Neuronal stem cell (in vitro differentiated cells): ENCODE measurements at regions not wholly inside any gene's neighbourhood (a gene's known extent, or its start where the extent isn't known, plus 50 kb on each side); places are given as distances from the start of the nearest gene placed in this dataset.

Source experiments
- DNase-seq: peaks from one replicate; pipeline ENCODE4 v3.0.0-alpha.2; 2013; ENCODE audit warnings: low spot score
- H2AFZ ChIP-seq: one replicate; pipeline ENCODE4 v1.6.1; 2013; ENCODE audit warnings: mild to moderate bottlenecking, low read length, inconsistent platforms
- H2AK5ac ChIP-seq: 2 replicates; pipeline ENCODE4 v1.6.1; 2013; ENCODE audit warnings: low read depth, mild to moderate bottlenecking, inconsistent platforms, low read length, moderate library complexity, mixed read lengths
- H2BK120ac ChIP-seq: 2 replicates; pipeline ENCODE4 v1.6.1; 2013; ENCODE audit warnings: low read depth, mild to moderate bottlenecking, inconsistent platforms, low read length, moderate library complexity, mixed read lengths
- H2BK12ac ChIP-seq: one replicate; pipeline ENCODE4 v1.6.1; 2013; ENCODE audit warnings: low read length, inconsistent platforms
- H2BK15ac ChIP-seq: 2 replicates; pipeline ENCODE4 v1.6.1; 2013; ENCODE audit warnings: mild to moderate bottlenecking, low read length, inconsistent platforms, mixed read lengths
- H2BK5ac ChIP-seq: one replicate; pipeline ENCODE4 v1.6.1; 2013; ENCODE audit warnings: inconsistent platforms, mild to moderate bottlenecking, low read length, moderate library complexity
- H3K14ac ChIP-seq: one replicate; pipeline ENCODE4 v1.6.1; 2013; ENCODE audit warnings: low read length, inconsistent platforms
- H3K18ac ChIP-seq: 2 replicates; pipeline ENCODE4 v1.6.1; 2013; ENCODE audit warnings: low read length, inconsistent platforms
- H3K23ac ChIP-seq: 2 replicates; pipeline ENCODE4 v1.6.1; 2013; ENCODE audit warnings: low read depth, mild to moderate bottlenecking, mixed read lengths, low read length, inconsistent platforms; ENCODE audit not compliant: poor library complexity
- H3K27ac ChIP-seq: replicated peaks from 3 replicates; pipeline ENCODE4 v1.5.1; 2013; ENCODE audit warnings: low read length, inconsistent platforms
- H3K27me3 ChIP-seq, 3 experiments: 2 replicates each; pipeline ENCODE4 v1.6.1; 2013; ENCODE audit warnings: low read length in 3 of 3, mild to moderate bottlenecking in 2 of 3, inconsistent platforms in 1 of 3, low read depth in 1 of 3, mixed read lengths in 1 of 3, moderate library complexity in 1 of 3; ENCODE audit not compliant: control insufficient read depth in 3 of 3, insufficient read depth in 3 of 3
- H3K36me3 ChIP-seq, 2 donors: replicated peaks in 1 of 2; 2 replicates each; pipeline ENCODE4 v1.6.1; 2013; ENCODE audit warnings: low read length in 2 of 2; ENCODE audit not compliant: control insufficient read depth in 2 of 2, insufficient read depth in 2 of 2
- H3K4ac ChIP-seq: 2 replicates; pipeline ENCODE4 v1.6.1; 2013; ENCODE audit warnings: inconsistent platforms, mild to moderate bottlenecking, low read length, moderate library complexity
- H3K4me1 ChIP-seq, 2 donors: 1 replicate in 1 of 2; 2 replicates in 1 of 2; pipeline ENCODE4 v1.6.1; 2013; ENCODE audit warnings: low read length in 2 of 2, low read depth in 1 of 2; ENCODE audit not compliant: control insufficient read depth in 2 of 2, insufficient read depth in 1 of 2
- H3K4me2 ChIP-seq: one replicate; pipeline ENCODE4 v1.6.1; 2013; ENCODE audit warnings: mild to moderate bottlenecking, low read length, inconsistent platforms; ENCODE audit not compliant: insufficient read depth, poor library complexity, severe bottlenecking
- H3K4me3 ChIP-seq, 2 donors: 2 replicates each; pipeline ENCODE4 v1.5.1; 2013; ENCODE audit warnings: low read length in 2 of 2, mild to moderate bottlenecking in 2 of 2, inconsistent platforms in 1 of 2, moderate library complexity in 1 of 2
- H3K79me1 ChIP-seq: one replicate; pipeline ENCODE4 v1.6.1; 2013; ENCODE audit warnings: low read depth, mild to moderate bottlenecking, inconsistent platforms, low read length, moderate library complexity
- H3K9ac ChIP-seq: one replicate; pipeline ENCODE4 v1.6.1; 2013; ENCODE audit warnings: mild to moderate bottlenecking, low read depth, low read length, inconsistent platforms; ENCODE audit not compliant: poor library complexity
- H3K9me3 ChIP-seq, 2 donors: replicated peaks in 1 of 2; 2 replicates each; pipeline versions ENCODE3 to v1.6.1; 2013; ENCODE audit warnings: low read length in 2 of 2, mild to moderate bottlenecking in 2 of 2, inconsistent platforms in 1 of 2, low read depth in 1 of 2, mixed read lengths in 1 of 2, moderate library complexity in 1 of 2; ENCODE audit not compliant: control insufficient read depth in 2 of 2, insufficient read depth in 1 of 2
- H4K8ac ChIP-seq: one replicate; pipeline ENCODE4 v1.6.1; 2013; ENCODE audit warnings: low read depth, mild to moderate bottlenecking, inconsistent platforms, low read length, moderate library complexity
- H4K91ac ChIP-seq: one replicate; pipeline ENCODE4 v1.6.1; 2013; ENCODE audit warnings: low read length, low read depth, mild to moderate bottlenecking, inconsistent platforms; ENCODE audit not compliant: poor library complexity
- WGBS, 2 donors: extraction: QIAGEN DNeasy Blood & Tissue Kit; methylation state at CpG; one replicate each; pipeline ENCODE4 v1.1.7; 2013; ENCODE audit warnings: missing lambda C conversion rate in 2 of 2, mixed read lengths in 1 of 2; ENCODE audit not compliant: insufficient read length in 2 of 2, insufficient replicate concordance in 1 of 2; ENCODE audit errors: extremely low coverage in 2 of 2; 5-methylcytosine and 5-hydroxymethylcytosine counted together

DNA sequence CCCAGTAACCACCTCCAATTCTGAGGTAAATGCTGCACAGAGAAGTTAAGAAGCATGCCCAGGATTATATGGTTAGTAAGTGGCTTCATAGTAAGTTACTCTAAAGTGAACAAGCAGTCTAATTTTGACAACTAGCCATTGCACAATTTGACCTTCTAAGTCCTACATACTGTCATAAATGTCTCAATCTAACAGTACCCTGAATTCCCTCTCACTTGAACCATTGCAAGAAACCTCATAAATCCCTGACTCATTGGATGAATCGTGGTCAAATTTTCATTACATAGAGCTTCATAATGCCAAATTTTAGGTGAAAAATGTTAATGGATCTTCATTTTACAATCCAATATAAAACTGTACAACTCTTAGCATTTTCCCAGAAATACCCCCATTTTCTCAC, 217.3 kb upstream of the GRIA4 start:
- H3K18ac ChIP-seq, result no peak overlapping the region
- H2BK12ac ChIP-seq, result no peak overlapping the region
- no peak overlapping the region for H2BK15ac ChIP-seq
- no peaks in the 10 kb centered on the region for H3K9me3 ChIP-seq
- no peak overlapping the region for H3K4me2 ChIP-seq
- WGBS, 2 donors, result no CpG with 5 or more reads among the region's 1 CpG
- DNase-seq, result no peak
- H3K4ac ChIP-seq, result no peak overlapping the region
- no peak overlapping the region for H3K27ac ChIP-seq
- H4K8ac ChIP-seq, result no peak overlapping the region
- no peak overlapping the region for H4K91ac ChIP-seq
- no peak overlapping the region for H3K14ac ChIP-seq
- no peaks in the 10 kb centered on the region for H3K27me3 ChIP-seq
- H2AK5ac ChIP-seq, result no peak overlapping the region
- H2BK120ac ChIP-seq, result no peak overlapping the region
- no peaks in the 10 kb centered on the region for H3K79me1 ChIP-seq
- no peak overlapping the region for H3K23ac ChIP-seq
- H2BK5ac ChIP-seq, result no peak overlapping the region
- H3K4me1 ChIP-seq, result no peaks in the 10 kb centered on the region
- H3K4me3 ChIP-seq, result no peak overlapping the region
- H3K36me3 ChIP-seq, result no peaks in the 10 kb centered on the region
- no peak overlapping the region for H2AFZ ChIP-seq
- H3K9ac ChIP-seq, result no peak overlapping the region

DNA sequence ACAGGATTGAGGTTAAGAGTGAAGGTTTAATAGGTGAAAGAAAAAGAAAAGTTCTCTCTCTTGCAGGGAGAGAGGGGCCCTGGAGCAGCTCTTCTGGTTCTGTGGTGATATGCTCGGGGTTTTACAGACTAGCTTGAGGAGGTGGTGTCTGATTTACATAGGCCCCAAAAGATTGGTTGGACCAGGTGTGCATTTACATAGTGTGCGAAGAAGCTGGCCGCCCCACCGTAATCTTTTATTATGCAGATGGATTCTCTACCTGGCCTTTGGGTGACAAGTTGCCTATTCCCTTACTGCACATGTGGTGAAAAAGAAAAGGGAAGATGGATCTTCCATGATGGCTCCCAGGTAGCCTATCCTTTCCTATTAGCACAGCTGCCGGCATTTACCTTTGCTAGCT, 219.9 kb upstream of the GRIA4 start:
- no peak overlapping the region for H2BK12ac ChIP-seq
- no peak overlapping the region for H3K27ac ChIP-seq
- no peak overlapping the region for H2BK120ac ChIP-seq
- H3K18ac ChIP-seq, result no peak overlapping the region
- DNase-seq, result no peak
- no peak overlapping the region for H2BK5ac ChIP-seq
- peak overlapping the region; percentile 3 for H2AFZ ChIP-seq
- H2BK15ac ChIP-seq, result no peak overlapping the region
- H3K9ac ChIP-seq, result no peak overlapping the region
- H4K8ac ChIP-seq, result no peak overlapping the region
- H4K91ac ChIP-seq, result no peak overlapping the region
- no peak overlapping the region for H3K23ac ChIP-seq
- no peaks in the 10 kb centered on the region for H3K4me1 ChIP-seq
- H3K9me3 ChIP-seq, result no peaks in the 10 kb centered on the region
- H3K4me3 ChIP-seq, result no peak overlapping the region
- no peaks in the 10 kb centered on the region for H3K27me3 ChIP-seq
- H3K79me1 ChIP-seq, result no peaks in the 10 kb centered on the region
- no peak overlapping the region for H3K4ac ChIP-seq
- H3K4me2 ChIP-seq, result no peak overlapping the region
- no CpG with 5 or more reads among the region's 5 CpGs for WGBS, 2 donors
- H3K14ac ChIP-seq, result no peak overlapping the region
- no peaks in the 10 kb centered on the region for H3K36me3 ChIP-seq
- H2AK5ac ChIP-seq, result no peak overlapping the region

DNA sequence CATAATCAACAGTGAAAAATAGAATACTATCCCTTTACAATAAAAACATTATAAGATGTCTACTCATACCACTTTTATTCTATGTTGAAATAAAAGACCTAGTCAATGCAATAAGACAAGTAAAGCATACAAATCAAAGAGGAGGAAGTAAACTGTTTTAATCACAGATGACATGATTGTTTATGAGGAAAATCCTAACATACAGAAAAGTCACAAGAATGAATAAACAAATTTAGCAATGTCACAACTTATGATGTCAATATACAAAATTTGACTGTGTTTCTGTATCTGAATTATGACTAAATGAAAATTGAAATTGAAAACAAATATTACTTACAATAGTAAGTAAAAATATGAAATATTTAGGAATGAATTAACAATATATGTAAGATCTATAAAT, 221.9 kb upstream of the GRIA4 start:
- no peak overlapping the region for H3K23ac ChIP-seq
- no peak overlapping the region for H3K4ac ChIP-seq
- H3K27me3 ChIP-seq, result no peaks in the 10 kb centered on the region
- no peak overlapping the region for H3K27ac ChIP-seq
- H3K4me2 ChIP-seq, result no peak overlapping the region
- H4K8ac ChIP-seq, result no peak overlapping the region
- no peak overlapping the region for H3K18ac ChIP-seq
- H2BK120ac ChIP-seq, result no peak overlapping the region
- no peak overlapping the region for H4K91ac ChIP-seq
- H3K79me1 ChIP-seq, result no peaks in the 10 kb centered on the region
- H2BK5ac ChIP-seq, result no peak overlapping the region
- no peak overlapping the region for H2BK15ac ChIP-seq
- no peak overlapping the region for H3K14ac ChIP-seq
- no peaks in the 10 kb centered on the region for H3K9me3 ChIP-seq
- no peaks in the 10 kb centered on the region for H3K4me1 ChIP-seq
- no peak overlapping the region for H2AK5ac ChIP-seq
- no peak for DNase-seq
- no peak overlapping the region for H2BK12ac ChIP-seq
- H3K4me3 ChIP-seq, result no peak overlapping the region
- no peak overlapping the region for H3K9ac ChIP-seq
- no peak overlapping the region for H2AFZ ChIP-seq
- no peaks in the 10 kb centered on the region for H3K36me3 ChIP-seq

DNA sequence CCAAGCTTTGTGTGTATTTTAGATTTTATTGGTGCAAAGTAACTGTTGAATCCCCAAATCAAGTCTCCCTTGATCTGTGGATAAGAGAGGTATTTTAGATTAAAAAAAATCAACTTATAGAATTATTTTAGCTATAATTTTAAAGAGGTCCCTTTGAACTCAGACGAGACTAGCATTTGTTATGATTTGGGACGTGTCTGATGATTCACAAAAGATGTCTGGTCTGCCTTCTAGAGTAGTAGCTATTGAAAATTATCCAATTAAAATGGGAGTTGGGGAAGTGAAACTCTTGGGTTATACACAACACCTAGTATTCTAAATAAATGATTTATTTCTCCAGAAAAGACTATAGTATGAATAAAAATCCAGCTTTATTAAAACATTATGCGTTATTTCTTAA, 227.9 kb upstream of the GRIA4 start:
- no peak overlapping the region for H2BK12ac ChIP-seq
- no peak overlapping the region for H3K27ac ChIP-seq
- H3K4me1 ChIP-seq, result no peaks in the 10 kb centered on the region
- H2AK5ac ChIP-seq, result no peak overlapping the region
- no peak overlapping the region for H3K18ac ChIP-seq
- no peak overlapping the region for H2BK120ac ChIP-seq
- H3K4ac ChIP-seq, result no peak overlapping the region
- no peak overlapping the region for H2BK5ac ChIP-seq
- no peak overlapping the region for H2BK15ac ChIP-seq
- H4K8ac ChIP-seq, result no peak overlapping the region
- H3K9ac ChIP-seq, result no peak overlapping the region
- no CpG with 5 or more reads among the region's 3 CpGs for WGBS, 2 donors
- no peaks in the 10 kb centered on the region for H3K79me1 ChIP-seq
- H3K4me2 ChIP-seq, result no peak overlapping the region
- DNase-seq, result no peak
- no peaks in the 10 kb centered on the region for H3K27me3 ChIP-seq
- no peaks in the 10 kb centered on the region for H3K9me3 ChIP-seq
- no peak overlapping the region for H3K14ac ChIP-seq
- no peak overlapping the region for H3K4me3 ChIP-seq
- no peaks in the 10 kb centered on the region for H3K36me3 ChIP-seq
- no peak overlapping the region for H2AFZ ChIP-seq
- no peak overlapping the region for H4K91ac ChIP-seq
- H3K23ac ChIP-seq, result no peak overlapping the region
